Mononuclear cell (primary cell): ENCODE measurements at regions not wholly inside any gene's neighbourhood (a gene's known extent, or its start where the extent isn't known, plus 50 kb on each side); places are given as distances from the start of the nearest gene placed in this dataset.

Source experiments
- H3K27me3 ChIP-seq: 2 replicates; pipeline ENCODE4 v1.6.0; 2011; ENCODE audit warnings: low read length, control low read depth; ENCODE audit not compliant: insufficient read depth
- H3K4me1 ChIP-seq: 2 replicates; pipeline ENCODE4 v1.5.1; 2011; ENCODE audit warnings: mild to moderate bottlenecking, low read length, control low read depth; ENCODE audit not compliant: insufficient read depth
- H3K4me3 ChIP-seq: 2 replicates; pipeline ENCODE4 v1.5.1; 2011; ENCODE audit warnings: mild to moderate bottlenecking, low read length, moderate library complexity
- H3K9me3 ChIP-seq: 2 replicates; pipeline ENCODE4 v1.5.1; 2011; ENCODE audit warnings: low read depth, mild to moderate bottlenecking, control low read depth, low read length

- Histone ChIP-seq H3K4me1 (no peaks in the 10 kb centered on the region), H3K4me3 (no peak overlapping the region), H3K27me3 (no peaks in the 10 kb centered on the region), H3K9me3 (no peaks in the 10 kb centered on the region)
Observed at GRCh38 chr9:89808076-89808755, 203.4 kb downstream of the GADD45G start.

- Histone ChIP-seq H3K4me3 (no peak overlapping the region), H3K9me3 (no peaks in the 10 kb centered on the region), H3K27me3 (no peaks in the 10 kb centered on the region), H3K4me1 (no peaks in the 10 kb centered on the region)
Observed at GRCh38 chr9:89808756-89809181, 204.0 kb downstream of the GADD45G start.

- Histone ChIP-seq H3K4me1 (peaks cover 10% of the 10 kb centered on the region), H3K27me3 (no peaks in the 10 kb centered on the region), H3K9me3 (no peaks in the 10 kb centered on the region), H3K4me3 (no peak overlapping the region)
Observed at GRCh38 chr9:89810431-89810830, 205.6 kb downstream of the GADD45G start.

GRCh38 chr9:89811356-89811755, 206.5 kb downstream of the GADD45G start:
- Histone ChIP-seq H3K4me3 (no peak overlapping the region), H3K27me3 (no peaks in the 10 kb centered on the region), H3K9me3 (no peaks in the 10 kb centered on the region), H3K4me1 (peaks cover 16% of the 10 kb centered on the region)

GRCh38 chr9:89811886-89812450, 207.2 kb downstream of the GADD45G start:
- Histone ChIP-seq H3K27me3 (no peaks in the 10 kb centered on the region), H3K9me3 (no peaks in the 10 kb centered on the region), H3K4me3 (no peak overlapping the region), H3K4me1 (peaks cover 16% of the 10 kb centered on the region)

- Histone ChIP-seq H3K4me1 (peaks cover 16% of the 10 kb centered on the region), H3K27me3 (no peaks in the 10 kb centered on the region), H3K4me3 (no peak overlapping the region), H3K9me3 (no peaks in the 10 kb centered on the region)
Observed at GRCh38 chr9:89812556-89813181, 207.9 kb downstream of the GADD45G start.

- Histone ChIP-seq H3K27me3 (no peaks in the 10 kb centered on the region), H3K4me1 (peaks cover 16% of the 10 kb centered on the region), H3K4me3 (no peak overlapping the region), H3K9me3 (no peaks in the 10 kb centered on the region)
Observed at GRCh38 chr9:89813482-89813881, 208.7 kb downstream of the GADD45G start.

GRCh38 chr9:89814340-89815040, 209.7 kb downstream of the GADD45G start:
- H3K4me1 ChIP-seq: peaks cover 16% of the 10 kb centered on the region
- no peak overlapping the region for H3K4me3 ChIP-seq
- H3K9me3 ChIP-seq: no peaks in the 10 kb centered on the region
- no peaks in the 10 kb centered on the region for H3K27me3 ChIP-seq

- H3K27me3 ChIP-seq: no peaks in the 10 kb centered on the region
- H3K9me3 ChIP-seq: no peaks in the 10 kb centered on the region
- H3K4me1 ChIP-seq: peaks cover 16% of the 10 kb centered on the region
Observed at GRCh38 chr9:89815061-89815902, 210.5 kb downstream of the GADD45G start.

GRCh38 chr9:89815903-89816573, 211.2 kb downstream of the GADD45G start:
- Histone ChIP-seq H3K9me3 (no peaks in the 10 kb centered on the region), H3K4me1 (peaks cover 16% of the 10 kb centered on the region), H3K27me3 (no peaks in the 10 kb centered on the region), H3K4me3 (no peak overlapping the region)

More at GRCh38 chr9:89815061-89815902, 210.5 kb downstream of the GADD45G start:
- H3K4me3 ChIP-seq: no peak overlapping the region

- no peaks in the 10 kb centered on the region for H3K27me3 ChIP-seq
Observed at GRCh38 chr9:89817151-89817950, 212.5 kb downstream of the GADD45G start.

GRCh38 chr9:89820337-89820736, 215.5 kb downstream of the GADD45G start:
- Histone ChIP-seq H3K4me3 (no peak overlapping the region), H3K9me3 (no peaks in the 10 kb centered on the region), H3K27me3 (no peaks in the 10 kb centered on the region), H3K4me1 (peaks cover 7% of the 10 kb centered on the region)

More at GRCh38 chr9:89817151-89817950, 212.5 kb downstream of the GADD45G start:
- Histone ChIP-seq H3K4me3 (no peak overlapping the region), H3K4me1 (peaks cover 16% of the 10 kb centered on the region), H3K9me3 (no peaks in the 10 kb centered on the region)

- Histone ChIP-seq H3K4me1 (peaks cover 3% of the 10 kb centered on the region), H3K4me3 (no peak overlapping the region), H3K27me3 (no peaks in the 10 kb centered on the region), H3K9me3 (no peaks in the 10 kb centered on the region)
Observed at GRCh38 chr9:89821081-89821480, 216.3 kb downstream of the GADD45G start.
